HTR-8/SVneo (cell line): ENCODE measurements at regions not wholly inside any gene's neighbourhood (a gene's known extent, or its start where the extent isn't known, plus 50 kb on each side); places are given as distances from the start of the nearest gene placed in this dataset.
"Not testable (repeated sequence)": the region's sequence is repeated elsewhere in the genome, so short reads cannot be mapped to it uniquely, and the experiment has no call there.

ENCODE experiments used
- DNase-seq: peaks from one replicate; pipeline ENCODE4 v3.0.0; 2011; ENCODE audit warnings: low spot score, mixed read lengths; ENCODE audit not compliant: insufficient read length
- FAIRE-seq: peaks from 2 replicates; lab custom pipeline; 2011; peaks lifted over from hg19 to GRCh38; lab: Jason Lieb, UNC

- DNase-seq (no peak), FAIRE-seq (no peak)
Observed at GRCh38 chr2:157015015-157015575, 242.4 kb upstream of the GALNT5 start.

- not testable (repeated sequence) for DNase-seq, FAIRE-seq
Observed at GRCh38 chr2:157023264-157023663, 234.2 kb upstream of the GALNT5 start.

- DNase-seq (no peak), FAIRE-seq (no peak)
Observed at GRCh38 chr2:157024129-157024528, 233.4 kb upstream of the GALNT5 start.

GRCh38 chr2:157032017-157032416, 225.5 kb upstream of the GALNT5 start:
- peak; percentile 69 for DNase-seq
- no peak for FAIRE-seq

- DNase-seq (no peak), FAIRE-seq (no peak)
Observed at GRCh38 chr2:157036726-157037125, 220.8 kb upstream of the GALNT5 start.

GRCh38 chr2:157043786-157044185, 213.7 kb upstream of the GALNT5 start:
- no peak for DNase-seq
- no peak for FAIRE-seq

GRCh38 chr2:157046396-157046795, 211.1 kb upstream of the GALNT5 start:
- FAIRE-seq (no peak), DNase-seq (no peak)

- FAIRE-seq (no peak), DNase-seq (peak; percentile 37)
Observed at GRCh38 chr2:157052685-157053224, 204.8 kb upstream of the GALNT5 start.

- no peak for DNase-seq
- no peak for FAIRE-seq
Observed at GRCh38 chr2:157053876-157054275, 203.6 kb upstream of the GALNT5 start.

GRCh38 chr2:157055660-157056199, 201.8 kb upstream of the GALNT5 start:
- no peak for FAIRE-seq
- no peak for DNase-seq

- no peak for FAIRE-seq
- DNase-seq = no peak
Observed at GRCh38 chr2:157056200-157056676, 201.3 kb upstream of the GALNT5 start.

GRCh38 chr2:157058161-157058560, 199.3 kb upstream of the GALNT5 start:
- DNase-seq (no peak), FAIRE-seq (no peak)

- no peak for DNase-seq
Observed at GRCh38 chr2:157059036-157059435, 198.5 kb upstream of the GALNT5 start.

GRCh38 chr2:157061799-157062198, 195.7 kb upstream of the GALNT5 start:
- no peak for FAIRE-seq
- no peak for DNase-seq

More at GRCh38 chr2:157059036-157059435, 198.5 kb upstream of the GALNT5 start:
- FAIRE-seq = no peak

- DNase-seq (no peak), FAIRE-seq (no peak)
Observed at GRCh38 chr2:157067562-157067961, 189.9 kb upstream of the GALNT5 start.

- FAIRE-seq (no peak), DNase-seq (no peak)
Observed at GRCh38 chr2:157068237-157068636, 189.3 kb upstream of the GALNT5 start.

- no peak for DNase-seq
- FAIRE-seq = no peak
Observed at GRCh38 chr2:157075924-157076323, 181.6 kb upstream of the GALNT5 start.

- FAIRE-seq (no peak), DNase-seq (no peak)
Observed at GRCh38 chr2:157076526-157077161, 180.9 kb upstream of the GALNT5 start.

- DNase-seq (no peak), FAIRE-seq (no peak)
Observed at GRCh38 chr2:157077753-157078350, 179.7 kb upstream of the GALNT5 start.

GRCh38 chr2:157082950-157083349, 174.6 kb upstream of the GALNT5 start:
- no peak for FAIRE-seq
- no peak for DNase-seq

- no peak for DNase-seq
- FAIRE-seq = no peak
Observed at GRCh38 chr2:157085522-157085921, 172.0 kb upstream of the GALNT5 start.
